Astrocyte of the cerebellum (primary cell): ENCODE measurements at regions not wholly inside any gene's neighbourhood (a gene's known extent, or its start where the extent isn't known, plus 50 kb on each side); places are given as distances from the start of the nearest gene placed in this dataset.

ENCODE experiments used
- DNase-seq: peaks from one replicate; pipeline ENCODE4 v3.0.0-alpha.2; 2011; ENCODE audit warnings: low read depth
- H3K4me3 ChIP-seq: 2 replicates; pipeline ENCODE4 v1.5.1; 2011; ENCODE audit warnings: mild to moderate bottlenecking, low read depth, low read length, moderate library complexity
- CTCF ChIP-seq: IDR thresholded peaks from 2 replicates; pipeline ENCODE4 v1.5.1; 2012; ENCODE audit warnings: low read length, low read depth, moderate library complexity, mild to moderate bottlenecking; ENCODE audit errors: missing control alignments
- in situ Hi-C: cut with HindIII; loops from 2 replicates; pipeline ENCODE4 v1.10.0; 2017; ENCODE audit warnings: low sequenced_read_pairs

- no peak for DNase-seq
- TF ChIP-seq CTCF: no peak
- in situ Hi-C loops: no loop called here
- H3K4me3 ChIP-seq: no peak overlapping the region
Measured at GRCh38 chr3:170741756-170742529, 128.1 kb downstream of the RPL22L1 start.

GRCh38 chr3:170740726-170741591, 129.0 kb downstream of the RPL22L1 start:
- in situ Hi-C loops: no loop called here
- peak overlapping the region; percentile 3 for H3K4me3 ChIP-seq
- TF ChIP-seq CTCF: no peak
- DNase-seq: peak; percentile 91

GRCh38 chr3:170740285-170740684, 129.7 kb downstream of the RPL22L1 start:
- in situ Hi-C loops: no loop called here
- no peak for DNase-seq
- no peak overlapping the region for H3K4me3 ChIP-seq
- TF ChIP-seq CTCF: no peak

- TF ChIP-seq CTCF: no peak
- no peak overlapping the region for H3K4me3 ChIP-seq
- no peak for DNase-seq
- in situ Hi-C loops: no loop called here
Measured at GRCh38 chr3:170739410-170739809, 130.6 kb downstream of the RPL22L1 start.

- no peak for DNase-seq
- in situ Hi-C loops: no loop called here
Measured at GRCh38 chr3:170738766-170739165, 131.2 kb downstream of the RPL22L1 start.

More at GRCh38 chr3:170738766-170739165, 131.2 kb downstream of the RPL22L1 start:
- no peak for TF ChIP-seq CTCF
- H3K4me3 ChIP-seq: no peak overlapping the region
